SH-SY5Y (cell line): ENCODE measurements at regions not wholly inside any gene's neighbourhood (a gene's known extent, or its start where the extent isn't known, plus 50 kb on each side); places are given as distances from the start of the nearest gene placed in this dataset.

ENCODE experiments used
- GATA2 ChIP-seq: IDR thresholded peaks from 2 replicates; pipeline ENCODE4 v1.6.1; 2011; ENCODE audit warnings: mild to moderate bottlenecking, low read depth, low read length
- GATA3 ChIP-seq: IDR thresholded peaks from 2 replicates; pipeline ENCODE4 v1.6.1; 2011; ENCODE audit warnings: low read depth, mild to moderate bottlenecking, low read length, moderate library complexity

- TF ChIP-seq GATA2 (no peak), GATA3 (no peak)
Measured at GRCh38 chr3:159789742-159790635, 198.6 kb upstream of the IL12A start.

- TF ChIP-seq GATA3, result no peak
- TF ChIP-seq GATA2, result no peak
Measured at GRCh38 chr3:159791336-159791735, 197.3 kb upstream of the IL12A start.

GRCh38 chr3:159792070-159792469 lies 196.6 kb upstream of the IL12A start:
- no peak for TF ChIP-seq GATA3
- no peak for TF ChIP-seq GATA2

- no peak for TF ChIP-seq GATA3
- TF ChIP-seq GATA2, result no peak
Measured at GRCh38 chr3:159795042-159795441, 193.6 kb upstream of the IL12A start.

- TF ChIP-seq GATA3, result no peak
- TF ChIP-seq GATA2, result no peak
Measured at GRCh38 chr3:159795681-159796175, 192.9 kb upstream of the IL12A start.

GRCh38 chr3:159796226-159796625 lies 192.4 kb upstream of the IL12A start:
- TF ChIP-seq GATA3, result no peak
- TF ChIP-seq GATA2, result no peak

GRCh38 chr3:159796744-159797143 lies 191.9 kb upstream of the IL12A start:
- TF ChIP-seq GATA3, result no peak

- TF ChIP-seq GATA2 (no peak), GATA3 (no peak)
Measured at GRCh38 chr3:159797771-159798170, 190.9 kb upstream of the IL12A start.

- TF ChIP-seq GATA3, result no peak
- TF ChIP-seq GATA2, result no peak
Measured at GRCh38 chr3:159798951-159799350, 189.7 kb upstream of the IL12A start.

GRCh38 chr3:159800434-159801155 lies 188.0 kb upstream of the IL12A start:
- TF ChIP-seq GATA2 (no peak), GATA3 (no peak)

- TF ChIP-seq GATA3 (no peak), GATA2 (no peak)
Measured at GRCh38 chr3:159802864-159803263, 185.8 kb upstream of the IL12A start.

GRCh38 chr3:159803459-159803858 lies 185.2 kb upstream of the IL12A start:
- TF ChIP-seq GATA2 (no peak), GATA3 (no peak)

GRCh38 chr3:159804726-159805410 lies 183.8 kb upstream of the IL12A start:
- no peak for TF ChIP-seq GATA2
- no peak for TF ChIP-seq GATA3

- TF ChIP-seq GATA2 (no peak), GATA3 (no peak)
Measured at GRCh38 chr3:159805411-159805772, 183.2 kb upstream of the IL12A start.
